Dermis microvascular lymphatic vessel endothelial cell (primary cell): ENCODE measurements at regions not wholly inside any gene's neighbourhood (a gene's known extent, or its start where the extent isn't known, plus 50 kb on each side); places are given as distances from the start of the nearest gene placed in this dataset.
"Not testable (repeated sequence)": the region's sequence is repeated elsewhere in the genome, so short reads cannot be mapped to it uniquely, and the experiment has no call there.

Experiments
- DNase-seq, 2 donors: peaks; one replicate each; pipeline versions ENCODE4 v3.0.0 to v3.0.0-alpha.2; 2010; ENCODE audit warnings: low read depth in 2 of 2

- peak in 1 of 2 donors; percentile 28 for DNase-seq
These were observed 68.9 kb upstream of the ANKRD55 start for GRCh38 chr5:56302027-56302426.

- DNase-seq, result no peak
These were observed 67.9 kb upstream of the ANKRD55 start for GRCh38 chr5:56301069-56301468.

- DNase-seq, result no peak
These were observed 66.1 kb upstream of the ANKRD55 start for GRCh38 chr5:56299212-56299611.

GRCh38 chr5:56298336-56299090, 65.4 kb upstream of the ANKRD55 start:
- DNase-seq, result no peak

- DNase-seq, result no peak
These were observed 64.7 kb upstream of the ANKRD55 start for GRCh38 chr5:56297851-56298250.

GRCh38 chr5:56295311-56295710, 62.2 kb upstream of the ANKRD55 start:
- DNase-seq, result not testable (repeated sequence)

GRCh38 chr5:56294354-56294753, 61.2 kb upstream of the ANKRD55 start:
- no peak for DNase-seq

GRCh38 chr5:56292874-56293273, 59.7 kb upstream of the ANKRD55 start:
- not testable (repeated sequence) for DNase-seq

- DNase-seq, result no peak
These were observed 58.7 kb upstream of the ANKRD55 start for GRCh38 chr5:56291661-56292374.

GRCh38 chr5:56291079-56291643, 58.0 kb upstream of the ANKRD55 start:
- no peak for DNase-seq

GRCh38 chr5:56290378-56291078, 57.4 kb upstream of the ANKRD55 start:
- DNase-seq, result no peak

GRCh38 chr5:56289602-56289987, 56.5 kb upstream of the ANKRD55 start:
- no peak for DNase-seq

- DNase-seq, result no peak
These were observed 55.9 kb upstream of the ANKRD55 start for GRCh38 chr5:56288873-56289601.

- DNase-seq, result no peak
These were observed 53.1 kb upstream of the ANKRD55 start for GRCh38 chr5:56286015-56286884.

GRCh38 chr5:56282951-56283350, 49.8 kb upstream of the ANKRD55 start:
- DNase-seq, result no peak
